Muscle of leg (tissue), 3 donors: ENCODE measurements at regions not wholly inside any gene's neighbourhood (a gene's known extent, or its start where the extent isn't known, plus 50 kb on each side); places are given as distances from the start of the nearest gene placed in this dataset.
A peak's percentile ranks its signal among the peaks of the same experiment; 100 is the strongest.

Experiments used
- DNase-seq: peaks from one replicate; pipeline ENCODE4 v3.0.0; 2013
- H3K27ac ChIP-seq: one replicate; pipeline ENCODE4 v1.5.1; 2013; ENCODE audit warnings: mild to moderate bottlenecking, low read length, control low read depth
- H3K27me3 ChIP-seq: one replicate; pipeline ENCODE4 v1.6.1; 2013; ENCODE audit warnings: low read length; ENCODE audit not compliant: control insufficient read depth, insufficient read depth
- H3K36me3 ChIP-seq: one replicate; pipeline ENCODE4 v1.6.1; 2013; ENCODE audit warnings: low read length; ENCODE audit not compliant: control insufficient read depth, insufficient read depth
- H3K4me1 ChIP-seq: one replicate; pipeline ENCODE4 v1.6.1; 2013; ENCODE audit warnings: low read length; ENCODE audit not compliant: control insufficient read depth, insufficient read depth
- H3K4me3 ChIP-seq: one replicate; pipeline ENCODE4 v1.5.1; 2013; ENCODE audit warnings: low read length, control low read depth
- H3K9me3 ChIP-seq: replicated peaks from 2 replicates; pipeline ENCODE4 v1.6.1; 2013; ENCODE audit warnings: low read depth, low read length; ENCODE audit not compliant: control insufficient read depth
- WGBS: methylation state at CpG from one replicate; pipeline ENCODE4 v1.1.5; 2013; ENCODE audit warnings: missing lambda C conversion rate; ENCODE audit not compliant: insufficient coverage; 5-methylcytosine and 5-hydroxymethylcytosine counted together

DNA sequence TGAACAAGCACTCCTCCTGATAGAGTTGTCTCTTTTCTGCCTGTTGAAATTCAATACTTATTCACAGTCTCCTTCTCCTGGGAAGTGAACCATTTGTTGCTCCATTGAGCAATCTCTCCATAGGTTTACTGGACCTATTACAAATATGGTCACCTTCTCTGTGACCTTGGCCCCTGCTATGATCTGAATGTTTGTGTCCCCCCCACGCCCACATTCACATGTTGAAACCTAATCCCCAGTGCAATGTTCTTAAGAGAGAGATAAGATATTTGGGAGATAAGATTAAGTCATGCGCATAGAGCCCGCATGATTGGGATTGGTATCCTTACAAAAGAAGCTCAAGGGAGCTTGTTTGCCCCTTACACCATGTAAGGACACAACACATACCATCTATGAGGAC lies 54.1 kb upstream of the GABRE start:
- no peak for DNase-seq
- no CpG with 5 or more reads among the region's 3 CpGs for WGBS
- H3K4me1 ChIP-seq: no peaks in the 10 kb centered on the region
- H3K4me3 ChIP-seq: no peak overlapping the region
- H3K9me3 ChIP-seq: no peaks in the 10 kb centered on the region
- H3K36me3 ChIP-seq: no peaks in the 10 kb centered on the region
- no peak overlapping the region for H3K27ac ChIP-seq
- no peaks in the 10 kb centered on the region for H3K27me3 ChIP-seq

DNA sequence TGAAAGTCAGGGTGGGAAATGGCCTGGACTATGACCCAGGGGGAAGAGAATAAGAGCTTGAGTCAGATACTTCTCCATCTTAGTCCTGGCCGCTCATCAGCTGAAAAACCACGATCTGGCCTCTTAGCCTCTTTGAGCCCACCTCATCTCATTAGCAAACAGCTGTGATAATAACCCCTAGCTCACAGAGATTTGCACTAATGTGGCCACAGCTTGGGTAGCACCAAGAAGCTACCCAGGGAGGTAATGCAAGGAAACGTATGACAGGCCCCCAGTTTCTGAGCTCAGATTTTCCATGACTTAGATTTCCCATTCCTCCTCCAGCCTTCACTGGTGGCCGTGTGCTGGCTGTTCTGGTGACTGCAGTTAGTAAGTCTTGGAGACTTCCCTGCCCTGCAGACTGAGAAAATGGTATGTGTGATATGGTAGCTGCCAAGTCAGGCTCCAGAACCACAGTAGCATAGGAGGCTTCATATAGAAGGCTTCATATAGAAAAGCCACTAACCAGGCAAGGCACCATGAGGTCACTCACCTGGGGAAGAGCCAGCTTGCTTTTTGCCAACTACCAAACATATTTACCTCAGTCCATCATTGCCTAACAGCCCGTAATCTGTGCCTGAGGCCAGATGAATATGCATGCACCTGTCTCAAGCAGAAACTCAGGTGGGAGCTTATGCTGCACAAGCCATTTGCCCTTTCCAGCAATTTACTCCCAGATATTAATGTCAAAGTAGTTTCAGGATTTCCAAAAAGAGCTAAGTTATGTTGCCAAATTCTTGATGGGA lies 51.4 kb upstream of the GABRE start:
- H3K27me3 ChIP-seq: no peaks in the 10 kb centered on the region
- 70% methylated on average over 4 of the region's 5 CpGs for WGBS
- no peak overlapping the region for H3K27ac ChIP-seq
- no peaks in the 10 kb centered on the region for H3K4me1 ChIP-seq
- no peaks in the 10 kb centered on the region for H3K9me3 ChIP-seq
- peak; percentile 10 for DNase-seq
- H3K36me3 ChIP-seq: no peaks in the 10 kb centered on the region
- H3K4me3 ChIP-seq: no peak overlapping the region

DNA sequence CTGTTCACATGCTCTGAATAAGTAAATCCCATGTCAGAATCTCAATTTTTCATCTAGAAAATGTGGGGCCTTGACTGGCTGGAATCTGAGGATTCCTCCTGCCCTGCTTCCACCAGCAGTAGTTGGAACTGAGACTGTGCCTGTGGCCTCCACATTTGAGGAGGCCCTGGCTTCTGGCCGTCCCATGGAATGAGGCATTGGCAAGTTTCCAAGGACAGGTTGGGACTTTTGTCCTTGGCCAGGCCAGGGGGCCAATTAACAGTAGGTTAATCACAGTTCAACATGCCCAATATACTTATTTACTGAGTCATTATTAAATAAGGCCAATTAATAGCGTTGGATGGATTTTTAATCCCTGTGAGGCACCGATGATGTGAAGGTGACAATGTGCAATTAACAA lies 50.2 kb upstream of the GABRE start:
- Histone ChIP-seq H3K9me3 (no peaks in the 10 kb centered on the region), H3K4me1 (no peaks in the 10 kb centered on the region), H3K27me3 (no peaks in the 10 kb centered on the region), H3K4me3 (no peak overlapping the region), H3K27ac (no peak overlapping the region), H3K36me3 (no peaks in the 10 kb centered on the region)
- no CpG with 5 or more reads among the region's 3 CpGs for WGBS
- no peak for DNase-seq
